Lower lobe of right lung (tissue), 2 donors: ENCODE measurements at regions not wholly inside any gene's neighbourhood (a gene's known extent, or its start where the extent isn't known, plus 50 kb on each side); places are given as distances from the start of the nearest gene placed in this dataset.

ENCODE experiments used
- ATAC-seq, 2 donors: fragments of 200-7000 bp; cut with Tn5 transposase; one replicate each; pipeline ENCODE4 v1.9.1; 2020 to 2022; ENCODE audit warnings: mild to moderate bottlenecking in 2 of 2, moderate library complexity in 2 of 2
- DNase-seq: peaks from one replicate; pipeline ENCODE4 v3.0.0-alpha.2; 2020
- H3K27ac ChIP-seq: fragments of 200-600 bp; one replicate; pipeline ENCODE4 v1.8.0; 2022
- H3K27me3 ChIP-seq: fragments of 200-600 bp; one replicate; pipeline ENCODE4 v1.8.0; 2022; ENCODE audit warnings: low read depth
- H3K36me3 ChIP-seq: fragments of 200-600 bp; one replicate; pipeline ENCODE4 v1.8.0; 2022; ENCODE audit warnings: mild to moderate bottlenecking
- H3K4me1 ChIP-seq: fragments of 200-600 bp; one replicate; pipeline ENCODE4 v1.8.0; 2022
- H3K4me3 ChIP-seq: fragments of 200-600 bp; one replicate; pipeline ENCODE4 v1.8.0; 2022; ENCODE audit warnings: mild to moderate bottlenecking
- H3K9me3 ChIP-seq: fragments of 200-600 bp; one replicate; pipeline ENCODE4 v1.8.0; 2022
- intact Hi-C: fragments of 100-400 bp; cut with DNase I; formaldehyde crosslinking; loops from one replicate; pipeline ENCODE4 v1.11.0; 2022
- TF ChIP-seq, protein P1 (sequence below): fragments of 200-600 bp; IDR thresholded peaks from one replicate; pipeline ENCODE4 v1.8.0; 2022; ENCODE audit warnings: antibody characterized with exemption, mild to moderate bottlenecking
- donor health status: DM: no; HTN: yes; CAD: no; lungs with severe emphysema.

DNA sequence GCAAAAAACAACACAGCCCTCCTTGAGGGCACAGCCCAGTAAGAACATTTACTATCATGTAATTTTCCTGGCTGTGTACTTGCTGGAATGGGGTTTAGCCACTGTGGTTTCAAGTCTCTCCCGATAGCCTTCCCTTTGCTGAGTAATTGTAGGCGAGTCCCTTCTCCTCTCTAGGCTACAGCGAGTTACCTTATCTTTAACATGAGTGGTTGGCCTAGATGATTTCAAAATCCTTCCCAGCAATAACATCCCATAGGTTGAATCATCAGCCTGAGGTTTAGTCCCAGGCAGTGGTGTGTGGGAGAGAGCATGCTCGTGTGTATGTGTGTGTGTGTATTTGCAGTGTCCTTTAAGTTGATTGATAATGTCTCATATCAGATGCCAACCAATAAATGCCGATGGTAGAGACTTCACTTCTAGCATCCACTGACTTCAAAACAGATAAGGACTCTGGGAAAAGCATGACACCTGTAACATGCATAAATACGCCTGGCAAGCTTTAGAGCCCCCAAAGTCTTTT lies 142.9 kb upstream of the ZMIZ1 start:
- ATAC-seq = peak in 1 of 2 donors; percentile 39

DNA sequence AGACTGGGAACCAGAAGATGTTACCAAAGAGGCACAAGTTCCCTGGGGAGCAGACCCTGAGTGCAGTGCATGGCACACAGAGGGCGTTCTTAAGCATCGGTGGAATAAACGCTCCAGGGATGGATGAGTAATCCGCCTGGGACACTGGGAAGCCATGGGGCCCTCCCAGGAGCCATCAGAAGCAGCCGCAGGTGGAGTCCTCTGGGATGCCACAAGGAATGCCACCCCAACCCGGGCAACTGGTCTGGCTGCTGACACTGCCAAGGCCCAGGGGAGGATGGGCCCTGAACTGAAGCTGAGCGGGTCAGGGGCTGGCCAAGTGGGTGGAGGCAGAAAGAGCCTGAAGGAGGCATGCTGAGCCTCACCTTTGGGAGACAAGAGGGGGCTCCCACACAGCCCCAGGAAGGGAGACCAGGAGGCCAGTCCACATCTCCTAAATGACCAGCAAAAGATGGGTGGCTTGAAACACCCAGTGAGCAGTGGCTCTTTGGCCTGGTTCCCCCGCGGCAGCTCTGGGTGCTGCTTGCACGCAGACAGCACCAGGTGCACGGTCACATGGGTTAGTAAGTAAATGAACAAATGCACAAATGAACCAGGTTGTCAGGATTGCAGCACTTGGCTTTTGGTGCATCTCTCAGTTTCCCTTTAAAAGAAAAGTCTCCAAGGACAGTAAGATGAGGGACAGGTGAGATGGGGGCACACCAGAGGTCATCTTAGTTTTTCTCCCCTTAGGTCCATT lies 141.3 kb upstream of the ZMIZ1 start:
- no peak for DNase-seq

More for the DNA sequence above, 142.9 kb upstream of the ZMIZ1 start:
- DNase-seq = no peak
- Histone ChIP-seq H3K27ac (no peak overlapping the region), H3K27me3 (no peaks in the 10 kb centered on the region), H3K4me1 (no peaks in the 10 kb centered on the region), H3K4me3 (no peak overlapping the region), H3K9me3 (no peaks in the 10 kb centered on the region), H3K36me3 (no peaks in the 10 kb centered on the region)
- TF ChIP-seq, protein P1, sequence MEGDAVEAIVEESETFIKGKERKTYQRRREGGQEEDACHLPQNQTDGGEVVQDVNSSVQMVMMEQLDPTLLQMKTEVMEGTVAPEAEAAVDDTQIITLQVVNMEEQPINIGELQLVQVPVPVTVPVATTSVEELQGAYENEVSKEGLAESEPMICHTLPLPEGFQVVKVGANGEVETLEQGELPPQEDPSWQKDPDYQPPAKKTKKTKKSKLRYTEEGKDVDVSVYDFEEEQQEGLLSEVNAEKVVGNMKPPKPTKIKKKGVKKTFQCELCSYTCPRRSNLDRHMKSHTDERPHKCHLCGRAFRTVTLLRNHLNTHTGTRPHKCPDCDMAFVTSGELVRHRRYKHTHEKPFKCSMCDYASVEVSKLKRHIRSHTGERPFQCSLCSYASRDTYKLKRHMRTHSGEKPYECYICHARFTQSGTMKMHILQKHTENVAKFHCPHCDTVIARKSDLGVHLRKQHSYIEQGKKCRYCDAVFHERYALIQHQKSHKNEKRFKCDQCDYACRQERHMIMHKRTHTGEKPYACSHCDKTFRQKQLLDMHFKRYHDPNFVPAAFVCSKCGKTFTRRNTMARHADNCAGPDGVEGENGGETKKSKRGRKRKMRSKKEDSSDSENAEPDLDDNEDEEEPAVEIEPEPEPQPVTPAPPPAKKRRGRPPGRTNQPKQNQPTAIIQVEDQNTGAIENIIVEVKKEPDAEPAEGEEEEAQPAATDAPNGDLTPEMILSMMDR = no peak
- intact Hi-C loops = no loop called here

DNA sequence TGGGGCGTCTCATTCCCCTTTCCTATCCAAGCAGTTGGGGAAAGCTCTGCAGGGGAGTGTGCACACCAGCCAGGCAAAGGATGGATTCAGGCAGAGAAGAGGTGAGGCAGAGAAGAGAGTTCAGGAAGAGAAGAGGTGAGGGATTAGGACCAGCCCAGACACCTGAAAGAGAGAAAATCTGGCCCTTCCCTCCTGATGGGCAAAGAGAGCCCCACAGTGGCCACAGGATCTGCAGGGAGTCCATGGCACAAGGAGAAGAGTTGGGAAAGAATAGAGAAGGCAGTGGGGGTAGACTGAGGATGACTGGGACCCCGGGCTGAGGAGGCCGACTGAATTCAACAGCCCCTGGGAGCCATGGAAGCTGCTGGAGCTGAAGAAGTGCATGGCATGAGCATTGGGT lies 140.4 kb upstream of the ZMIZ1 start:
- no peak overlapping the region for H3K4me3 ChIP-seq

More for the DNA sequence above, 141.3 kb upstream of the ZMIZ1 start:
- no peak for ATAC-seq
- TF ChIP-seq, protein P1 = no peak
- Histone ChIP-seq H3K4me1 (peaks cover 12% of the 10 kb centered on the region), H3K27ac (no peak overlapping the region), H3K9me3 (no peaks in the 10 kb centered on the region), H3K27me3 (no peaks in the 10 kb centered on the region), H3K36me3 (no peaks in the 10 kb centered on the region), H3K4me3 (no peak overlapping the region)
- intact Hi-C loops = no loop called here

DNA sequence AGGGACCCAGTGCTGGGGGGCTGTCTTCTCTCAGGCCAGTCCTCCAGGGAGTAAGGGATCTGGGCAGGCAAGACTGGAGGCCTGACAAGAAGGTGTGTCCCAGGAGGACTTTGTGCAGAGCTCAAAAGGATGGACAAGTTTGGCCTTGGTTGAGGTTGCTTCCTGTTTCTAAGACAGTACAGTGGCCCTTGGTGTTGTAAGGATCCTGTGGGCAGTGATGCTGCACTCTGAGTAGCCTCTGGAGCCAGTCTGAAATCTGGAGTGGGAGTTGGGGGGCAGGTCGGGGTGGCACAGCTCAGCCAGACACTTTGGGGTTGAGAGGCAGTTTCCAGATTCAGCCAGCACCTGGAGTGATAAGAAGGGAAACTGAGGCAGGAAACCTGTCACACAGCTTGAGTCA lies 139.2 kb upstream of the ZMIZ1 start:
- no peak overlapping the region for H3K27ac ChIP-seq
- TF ChIP-seq, protein P1 = no peak

More for the DNA sequence above, 140.4 kb upstream of the ZMIZ1 start:
- Histone ChIP-seq H3K36me3 (no peaks in the 10 kb centered on the region), H3K9me3 (no peaks in the 10 kb centered on the region), H3K4me1 (peaks cover 13% of the 10 kb centered on the region), H3K27ac (no peak overlapping the region), H3K27me3 (no peaks in the 10 kb centered on the region)
- TF ChIP-seq, protein P1 = no peak
- intact Hi-C loops = no loop called here
- ATAC-seq (no peak), DNase-seq (no peak)

DNA sequence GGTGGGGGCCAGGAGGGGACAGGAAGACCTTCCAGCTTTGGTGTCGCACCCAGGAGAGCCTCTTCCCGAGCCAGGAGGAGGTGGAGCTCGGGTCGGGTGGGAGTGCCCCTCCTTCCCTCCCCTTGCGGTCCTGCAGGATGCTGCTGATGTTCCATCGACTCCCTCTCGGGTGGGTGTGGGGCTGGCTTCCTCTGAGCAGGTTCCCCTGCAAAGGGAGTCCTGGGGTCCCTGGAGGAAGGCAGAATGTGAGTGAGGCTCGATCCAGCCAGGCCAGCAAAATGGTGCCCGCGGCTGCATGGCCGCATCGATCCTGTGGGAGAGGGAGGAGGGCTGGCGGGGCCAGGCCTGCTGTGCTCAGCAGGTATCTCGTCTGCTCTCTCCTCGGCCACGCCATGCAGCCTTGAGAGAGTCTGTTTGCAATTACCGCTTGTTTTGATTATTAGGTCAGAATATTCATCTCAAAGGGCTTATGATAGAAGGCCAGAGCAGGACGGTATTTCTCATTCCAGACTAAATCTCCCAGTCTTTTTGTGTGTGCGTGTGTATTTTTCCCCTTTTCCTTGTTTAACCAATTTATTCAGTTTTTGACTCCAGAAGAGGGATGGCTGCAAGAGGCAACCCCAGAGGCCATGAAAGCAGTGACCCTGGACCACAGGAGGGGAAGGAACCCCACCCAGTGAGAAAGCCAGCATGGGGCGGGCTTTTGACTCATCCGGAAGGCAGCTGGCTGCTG lies 137.3 kb upstream of the ZMIZ1 start:
- no peaks in the 10 kb centered on the region for H3K9me3 ChIP-seq
- H3K27me3 ChIP-seq = no peaks in the 10 kb centered on the region
- H3K4me1 ChIP-seq = peaks cover 33% of the 10 kb centered on the region
- peak overlapping the region; percentile 11 for H3K27ac ChIP-seq
- no peaks in the 10 kb centered on the region for H3K36me3 ChIP-seq
- ATAC-seq (no peak), DNase-seq (no peak)
- intact Hi-C loops = no loop called here
- no peak overlapping the region for H3K4me3 ChIP-seq
- TF ChIP-seq, protein P1 = no peak

More for the DNA sequence above, 139.2 kb upstream of the ZMIZ1 start:
- Histone ChIP-seq H3K4me3 (no peak overlapping the region), H3K4me1 (peaks cover 14% of the 10 kb centered on the region), H3K36me3 (no peaks in the 10 kb centered on the region), H3K9me3 (no peaks in the 10 kb centered on the region), H3K27me3 (no peaks in the 10 kb centered on the region)
- intact Hi-C loops = no loop called here
- ATAC-seq (no peak), DNase-seq (no peak)
